ENCODE measurements at regions not wholly inside any gene's neighbourhood (a gene's known extent, or its start where the extent isn't known, plus 50 kb on each side); places are given as distances from the start of the nearest gene placed in this dataset.
"Not testable (repeated sequence)": the region's sequence is repeated elsewhere in the genome, so short reads cannot be mapped to it uniquely, and the experiment has no call there.

GRCh38 chr18:76640438-76640837, 145.4 kb upstream of the ZNF516 start:
- no peak for DNase-seq (ENCODE audit: low spot score)

DNA sequence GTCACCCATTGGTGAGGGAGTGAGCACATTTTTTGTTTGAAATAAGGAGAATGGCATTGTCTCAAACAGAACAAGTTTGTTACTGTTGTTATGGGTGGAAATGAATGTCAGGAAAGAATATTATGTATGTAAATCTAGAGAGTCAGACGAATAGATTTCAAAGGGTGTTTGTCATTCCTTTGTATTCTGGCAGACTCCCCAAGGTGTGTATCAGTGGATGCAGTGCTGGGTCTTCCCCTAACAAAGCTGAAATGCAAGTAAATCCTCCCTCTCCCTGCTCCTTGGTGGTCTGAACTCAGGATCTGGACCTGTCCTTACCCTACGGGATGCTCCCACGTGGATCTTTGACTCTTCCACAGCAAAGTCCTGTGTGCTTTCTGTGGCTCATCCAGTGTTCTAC, 139.5 kb upstream of the ZNF516 start:
- no peak for DNase-seq (ENCODE audit: low spot score)

DNA sequence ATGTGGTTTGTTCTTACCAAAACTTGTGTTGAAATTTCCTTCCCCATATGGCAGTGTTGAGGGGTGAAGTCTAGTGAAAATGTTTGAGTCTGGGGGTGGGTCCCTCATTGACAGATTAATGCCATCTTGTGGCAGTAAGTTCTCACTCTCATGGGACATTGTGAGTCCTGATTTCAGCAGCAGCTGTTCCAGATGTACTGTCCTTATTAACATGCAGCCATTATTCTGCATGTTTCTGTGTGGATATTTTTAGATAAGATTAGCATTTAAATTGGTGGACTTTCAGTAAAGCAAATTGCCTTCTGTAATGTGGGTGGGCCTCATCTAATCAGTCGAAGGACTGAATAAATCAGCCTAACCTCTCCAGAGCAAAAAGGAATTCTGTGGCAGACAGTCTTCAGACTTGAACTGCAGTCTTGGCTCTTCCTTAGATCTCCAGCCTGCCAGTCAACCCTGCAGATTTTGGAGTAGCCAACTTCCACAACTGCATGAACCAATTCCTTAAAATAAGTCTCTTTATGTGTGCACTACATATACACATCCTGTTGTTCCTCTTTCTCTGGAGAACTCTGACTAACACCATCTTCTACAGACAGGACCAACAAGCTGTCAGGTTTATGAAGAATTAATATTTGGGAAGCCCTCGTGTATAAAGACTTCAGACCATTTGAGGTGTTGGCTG, 138.7 kb upstream of the ZNF516 start:
- no peak for DNase-seq (ENCODE audit: low spot score)

GRCh38 chr18:76627444-76627843, 132.4 kb upstream of the ZNF516 start:
- DNase-seq (ENCODE audit: low spot score) = no peak

- no peak for DNase-seq (ENCODE audit: low spot score)
These were observed 131.9 kb upstream of the ZNF516 start for GRCh38 chr18:76626991-76627390.

DNA sequence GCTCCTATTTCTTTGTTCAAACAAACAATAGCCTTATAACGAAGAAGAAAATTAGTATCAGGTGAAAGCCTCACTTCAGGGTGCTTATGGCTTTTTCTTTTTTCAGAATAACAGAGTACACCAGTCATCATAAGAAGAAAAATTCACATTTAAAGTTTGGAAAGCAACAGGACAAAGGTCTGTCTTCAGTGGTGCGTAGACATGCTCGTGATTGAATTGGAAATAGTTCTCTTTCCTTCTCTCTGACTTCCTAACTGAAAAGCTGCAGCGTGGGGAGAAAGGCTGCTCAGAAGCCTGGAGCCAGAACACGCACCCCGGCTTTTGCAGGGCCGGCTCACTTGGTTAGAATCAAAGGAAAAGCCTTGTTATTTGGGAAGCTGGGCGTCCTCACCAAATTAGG, 127.6 kb upstream of the ZNF516 start:
- no peak for DNase-seq (ENCODE audit: low spot score)

- DNase-seq (ENCODE audit: low spot score) = peak; percentile 18
These were observed 126.9 kb upstream of the ZNF516 start for GRCh38 chr18:76621782-76622495.

DNA sequence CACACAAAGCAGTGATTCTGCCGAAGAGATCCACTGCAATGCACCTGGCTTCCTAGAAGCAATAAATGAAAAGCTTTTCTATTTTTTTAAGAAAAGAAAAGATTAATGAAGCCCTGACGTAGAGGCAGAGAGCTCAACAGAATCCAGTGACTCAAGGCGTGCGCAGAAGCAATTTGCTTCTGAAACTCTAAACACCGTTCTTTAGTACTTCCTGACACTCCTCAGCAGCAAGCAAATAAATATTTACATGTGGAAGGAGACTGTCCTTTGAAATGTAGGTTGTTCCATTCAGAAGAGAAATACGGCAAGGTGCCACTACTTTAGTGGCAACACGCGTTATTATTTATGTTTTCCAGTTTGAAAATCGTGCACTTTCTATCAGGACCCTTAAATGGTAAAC, 126.2 kb upstream of the ZNF516 start:
- no peak for DNase-seq (ENCODE audit: low spot score)

DNA sequence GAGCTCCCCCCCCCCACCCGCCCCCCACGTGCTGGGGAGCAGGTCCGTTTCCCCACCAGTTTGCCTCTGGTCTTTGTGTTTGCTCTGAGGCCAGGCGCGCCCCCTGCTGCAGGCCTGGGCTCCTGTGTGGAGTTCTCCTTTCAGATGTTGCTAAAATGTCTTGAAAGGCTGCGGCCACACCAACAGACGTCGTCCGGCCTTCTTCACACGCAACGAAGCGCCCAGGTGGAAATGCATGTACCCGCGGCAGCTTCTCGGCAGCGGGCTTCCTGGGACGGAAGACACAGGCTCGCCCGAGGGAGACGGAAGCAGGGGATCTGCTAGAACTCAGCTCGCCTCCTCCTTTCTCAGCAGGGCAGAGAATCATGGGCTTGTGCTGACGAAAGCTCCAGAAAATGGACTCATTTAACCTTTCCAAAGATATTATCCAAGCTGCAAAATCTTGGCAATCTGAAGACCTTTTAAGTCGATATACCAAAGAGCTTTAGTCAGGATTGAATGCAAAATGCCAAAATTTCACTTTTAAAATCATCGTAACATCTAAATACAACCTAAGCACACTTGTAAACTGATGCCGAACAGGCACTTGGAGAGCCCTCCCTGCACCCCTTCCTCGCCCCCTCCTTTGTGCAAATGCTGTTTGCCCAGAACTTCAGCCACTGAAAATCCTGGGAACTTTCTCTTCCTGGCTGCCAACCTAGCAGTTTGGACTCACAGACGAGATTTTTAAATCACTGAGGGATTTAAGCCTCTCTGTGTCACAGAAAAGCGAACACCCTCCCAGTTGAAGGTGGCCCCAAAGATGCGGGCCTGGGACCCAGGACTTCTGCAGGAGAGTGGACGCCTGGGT, 125.5 kb upstream of the ZNF516 start:
- DNase-seq (ENCODE audit: low spot score) = no peak

DNA sequence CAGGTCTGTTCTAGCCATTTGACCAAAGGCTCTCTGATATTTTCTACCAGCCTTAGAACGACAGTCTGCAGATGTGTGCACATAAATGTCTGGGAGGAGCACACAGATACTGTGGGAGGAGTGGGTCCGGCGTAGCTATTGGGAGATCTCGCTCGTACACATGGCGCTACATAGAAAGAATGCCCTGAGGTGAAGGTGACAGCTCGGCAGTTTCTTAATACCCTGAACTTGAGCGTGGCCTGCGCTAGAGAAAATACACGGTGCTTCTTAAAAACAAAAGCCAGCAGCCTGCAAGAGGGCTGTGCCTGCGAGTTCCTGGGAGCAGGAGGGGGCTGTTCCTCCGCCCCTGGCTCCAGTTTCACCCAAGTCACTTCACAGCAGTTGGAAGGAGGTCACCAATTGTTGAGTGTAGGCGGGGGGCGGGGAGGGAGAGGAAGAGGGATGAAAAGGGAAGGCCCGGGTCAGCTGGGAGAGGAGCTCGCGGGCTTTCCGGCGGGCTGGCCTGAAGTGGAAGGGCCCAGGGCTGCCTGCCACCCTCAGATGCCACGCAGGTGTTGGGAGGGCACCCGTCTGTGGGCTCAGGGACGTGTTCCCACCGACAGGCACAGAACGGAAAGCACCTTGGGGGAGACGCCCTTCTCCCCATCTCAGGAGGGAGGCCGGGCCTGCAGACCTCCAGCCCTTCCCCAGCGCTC, 124.7 kb upstream of the ZNF516 start:
- no peak for DNase-seq (ENCODE audit: low spot score)

DNA sequence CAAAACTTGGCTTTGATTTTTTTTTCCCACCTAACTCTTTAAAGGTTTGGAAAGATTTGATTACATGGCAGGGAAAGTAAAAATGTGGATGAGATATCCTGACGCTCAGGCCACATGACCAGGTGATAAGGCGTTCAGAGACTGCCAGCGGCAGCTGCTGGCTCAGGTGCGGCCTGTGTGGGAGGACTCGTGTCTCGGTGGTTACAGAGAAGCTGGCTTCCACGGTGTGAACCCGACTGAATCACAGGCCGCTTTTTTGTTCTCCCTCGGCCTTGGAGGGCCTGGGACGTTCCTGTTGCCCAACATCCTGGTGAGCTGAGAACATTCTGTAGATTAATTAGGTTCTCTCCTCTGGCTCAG, 124.2 kb upstream of the ZNF516 start:
- DNase-seq (ENCODE audit: low spot score) = no peak

DNA sequence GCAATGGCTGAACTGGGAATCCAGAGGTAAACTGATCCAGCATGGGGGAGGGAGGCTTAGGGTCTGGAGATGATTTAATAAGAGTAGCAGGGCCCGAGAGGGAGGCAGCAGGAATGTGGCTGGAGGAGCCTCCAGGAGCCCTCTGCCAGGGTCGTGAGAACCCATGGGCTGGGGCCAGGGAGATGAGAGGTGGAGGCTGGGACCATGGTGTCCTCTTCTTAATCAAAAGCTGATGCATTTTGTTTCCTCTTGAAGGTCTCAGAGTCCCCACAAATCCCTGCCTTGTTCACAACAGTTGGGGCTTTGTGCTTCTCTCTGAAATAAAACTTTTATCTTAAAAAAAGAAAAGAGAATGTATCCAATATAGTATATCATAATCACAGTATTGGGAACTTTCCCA, 123.7 kb upstream of the ZNF516 start:
- DNase-seq (ENCODE audit: low spot score) = no peak

DNA sequence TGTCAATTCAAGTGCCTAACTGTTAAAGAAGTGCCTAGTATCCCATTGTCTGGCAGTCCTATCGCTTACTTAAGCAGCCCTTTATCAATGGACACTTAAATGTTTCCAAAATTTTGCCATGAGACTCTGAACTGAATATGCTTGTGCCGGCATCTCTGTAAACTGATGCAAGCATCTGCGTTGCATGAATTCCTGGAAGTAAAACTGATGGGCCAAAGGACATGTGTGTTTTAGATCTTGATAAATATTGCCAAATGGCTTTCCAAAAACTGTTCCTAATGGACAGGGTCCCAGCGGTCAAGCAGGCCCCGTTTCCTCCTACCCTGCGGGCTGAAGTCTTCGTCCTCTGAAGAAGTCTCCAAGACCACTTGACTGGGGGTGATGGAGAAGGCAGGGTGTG, 121.3 kb upstream of the ZNF516 start:
- no peak for DNase-seq (ENCODE audit: low spot score)

GRCh38 chr18:76615065-76615733, 120.2 kb upstream of the ZNF516 start:
- no peak for DNase-seq (ENCODE audit: low spot score)

DNA sequence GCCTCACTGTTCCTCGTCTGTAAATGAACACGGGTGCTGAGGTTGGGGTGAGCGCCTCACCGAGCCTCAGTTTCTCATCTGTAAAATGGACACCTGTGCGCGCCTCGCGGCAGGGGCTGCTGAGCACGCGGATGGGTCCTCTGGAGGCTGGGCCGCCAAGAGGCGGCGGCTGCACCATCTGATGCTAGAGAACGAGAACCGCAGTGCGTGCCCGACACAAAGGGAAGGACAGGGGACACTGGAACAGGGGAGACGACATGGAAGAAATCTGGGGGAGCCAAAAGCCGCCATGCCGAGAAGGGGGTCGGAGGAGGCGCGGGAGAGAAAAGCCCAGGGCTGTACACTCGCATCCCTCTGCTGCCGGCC, 118.7 kb upstream of the ZNF516 start:
- DNase-seq (ENCODE audit: low spot score) = no peak

DNA sequence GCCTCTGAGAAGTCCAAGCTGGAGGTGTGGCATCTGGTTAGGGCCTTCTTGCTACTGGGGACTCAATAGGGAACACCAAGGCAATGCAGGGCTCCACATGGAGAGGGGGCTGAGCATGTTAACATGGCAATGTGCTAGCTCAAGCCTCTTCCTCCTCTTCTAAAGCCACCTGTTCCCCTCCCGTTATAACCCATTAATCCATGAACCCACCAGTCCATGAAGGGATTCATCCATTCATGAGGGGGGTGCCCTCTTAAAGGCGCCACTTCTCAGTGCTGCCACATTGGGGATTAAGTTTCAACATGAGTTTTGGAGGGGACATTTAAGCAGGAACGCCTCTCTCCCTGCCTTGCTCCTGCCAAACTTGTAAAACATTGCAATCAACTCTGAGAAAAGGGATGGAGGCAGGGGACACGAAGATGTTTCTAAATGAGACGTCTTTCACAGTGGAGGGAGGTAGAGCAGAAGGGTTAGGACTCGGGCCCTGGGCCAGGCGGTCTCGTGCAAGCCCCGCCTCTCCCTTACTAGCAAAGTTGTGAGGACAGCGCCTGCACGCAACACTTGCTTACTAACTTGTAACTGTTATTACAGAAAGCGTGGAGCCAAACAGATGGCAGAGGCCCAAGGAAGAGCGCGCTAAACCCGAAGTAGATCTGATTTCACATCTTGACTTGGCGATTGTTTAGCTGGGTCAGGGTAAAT, 118.2 kb upstream of the ZNF516 start:
- no peak for DNase-seq (ENCODE audit: low spot score)

- DNase-seq (ENCODE audit: low spot score) = not testable (repeated sequence)
These were observed 116.7 kb upstream of the ZNF516 start for GRCh38 chr18:76611750-76612045.

DNA sequence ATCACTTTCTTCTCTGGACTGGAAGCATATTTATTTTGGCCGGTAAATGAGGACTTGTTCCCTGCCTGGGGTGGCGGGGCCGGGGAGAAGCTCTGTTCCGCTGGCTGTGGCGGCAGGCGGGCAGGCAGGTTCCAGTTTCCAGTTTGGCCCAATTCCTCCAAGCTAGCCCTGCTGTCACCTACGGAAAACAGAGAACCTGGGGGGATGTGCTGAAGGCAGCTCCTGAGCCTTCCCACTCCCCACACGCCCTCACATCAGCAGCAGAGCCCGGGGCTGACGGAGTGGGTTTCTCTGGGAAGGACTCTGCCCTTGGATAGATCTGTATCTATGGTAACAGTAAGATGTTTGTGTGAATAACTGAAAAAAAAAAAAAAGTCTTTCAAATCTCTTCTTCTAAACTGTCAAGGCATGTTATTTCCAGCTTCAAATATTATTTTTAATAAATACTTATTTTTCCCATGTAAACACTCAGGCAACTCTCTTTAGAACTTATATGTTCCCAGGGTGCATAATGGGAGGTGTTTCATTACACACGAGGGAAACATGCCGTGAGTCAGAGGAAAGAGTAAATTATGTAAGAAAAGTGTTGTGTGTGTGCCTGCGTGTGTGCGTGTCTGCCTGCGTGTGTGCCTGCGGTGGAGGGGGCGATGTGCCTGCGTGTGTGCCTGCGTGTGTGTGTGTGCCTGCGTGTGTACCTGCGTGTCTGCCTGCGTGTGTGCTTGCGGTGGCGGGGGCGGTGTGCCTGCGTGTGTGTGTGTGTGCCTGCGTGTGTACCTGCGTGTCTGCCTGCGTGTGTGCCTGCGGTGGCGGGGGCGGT, 116.1 kb upstream of the ZNF516 start:
- no peak for DNase-seq (ENCODE audit: low spot score)

DNA sequence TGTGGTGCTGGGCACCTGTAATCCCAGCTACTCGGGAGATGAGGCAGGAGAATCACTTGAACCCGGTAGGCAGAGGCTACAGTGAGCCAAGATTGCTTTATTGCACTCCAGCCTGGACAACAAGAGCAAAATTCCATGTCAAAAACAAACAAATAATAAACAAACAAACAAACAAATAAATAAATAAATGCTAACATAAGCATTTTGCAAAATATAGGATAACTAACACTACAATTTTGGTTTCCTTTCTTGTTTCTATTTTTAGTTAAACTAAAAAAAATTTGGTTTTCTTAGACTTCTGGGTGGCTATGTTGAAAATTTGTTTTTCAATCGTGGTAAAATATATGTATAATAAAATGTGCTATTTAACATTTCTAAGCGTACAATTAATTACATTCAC, 115.0 kb upstream of the ZNF516 start:
- DNase-seq (ENCODE audit: low spot score) = no peak

DNA sequence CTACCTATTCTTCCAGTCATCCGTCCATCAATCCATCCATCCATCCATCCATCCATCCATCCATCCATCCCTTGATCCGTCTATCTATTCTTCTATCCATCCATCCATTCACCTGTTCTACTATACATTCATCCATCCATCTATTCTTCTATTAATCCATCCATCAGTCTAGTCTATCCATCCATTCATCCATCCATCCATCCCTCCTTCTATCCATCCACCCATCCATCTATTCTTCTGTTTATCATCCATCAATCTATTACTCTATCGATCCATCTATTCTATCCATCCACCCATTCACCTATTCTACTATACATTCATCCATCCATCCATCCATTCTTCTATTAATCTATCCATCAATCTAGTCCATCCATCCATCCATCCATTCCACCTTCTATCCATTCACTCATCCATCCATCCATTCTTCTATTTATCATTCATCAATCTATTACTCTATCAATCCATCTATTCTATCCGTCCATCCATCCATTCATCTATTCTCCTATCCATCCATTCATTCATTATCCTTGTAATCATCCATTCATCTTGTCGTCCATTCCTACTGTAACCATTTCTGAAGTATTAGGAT, 110.4 kb upstream of the ZNF516 start:
- DNase-seq (ENCODE audit: low spot score) = no peak

Measured in A172 (cell line).